NB4 (cell line): ENCODE measurements at regions not wholly inside any gene's neighbourhood (a gene's known extent, or its start where the extent isn't known, plus 50 kb on each side); places are given as distances from the start of the nearest gene placed in this dataset.

ENCODE experiments used
- DNase-seq: peaks from one replicate; pipeline ENCODE4 v3.0.0; 2010; ENCODE audit warnings: low read depth
- H3K4me3 ChIP-seq: one replicate; pipeline ENCODE4 v1.5.1; 2011; ENCODE audit warnings: mild to moderate bottlenecking, low read depth, low read length, moderate library complexity
- MYC ChIP-seq: IDR thresholded peaks from 2 replicates; pipeline ENCODE4 v1.6.1; 2011; ENCODE audit warnings: low read depth, low read length
- POLR2A ChIP-seq: IDR thresholded peaks from 2 replicates; pipeline ENCODE4 v1.6.1; 2011; ENCODE audit warnings: mild to moderate bottlenecking; ENCODE audit not compliant: insufficient read length; ENCODE audit errors: extremely low read depth
- TF ChIP-seq, protein P1 (sequence below): IDR thresholded peaks from 2 replicates; pipeline ENCODE4 v1.6.1; 2011; ENCODE audit warnings: low read depth, low read length
- TF ChIP-seq, protein P2 (sequence below): IDR thresholded peaks from one replicate; pipeline ENCODE4 v1.5.1; 2012; ENCODE audit warnings: low read depth, low read length

DNA sequence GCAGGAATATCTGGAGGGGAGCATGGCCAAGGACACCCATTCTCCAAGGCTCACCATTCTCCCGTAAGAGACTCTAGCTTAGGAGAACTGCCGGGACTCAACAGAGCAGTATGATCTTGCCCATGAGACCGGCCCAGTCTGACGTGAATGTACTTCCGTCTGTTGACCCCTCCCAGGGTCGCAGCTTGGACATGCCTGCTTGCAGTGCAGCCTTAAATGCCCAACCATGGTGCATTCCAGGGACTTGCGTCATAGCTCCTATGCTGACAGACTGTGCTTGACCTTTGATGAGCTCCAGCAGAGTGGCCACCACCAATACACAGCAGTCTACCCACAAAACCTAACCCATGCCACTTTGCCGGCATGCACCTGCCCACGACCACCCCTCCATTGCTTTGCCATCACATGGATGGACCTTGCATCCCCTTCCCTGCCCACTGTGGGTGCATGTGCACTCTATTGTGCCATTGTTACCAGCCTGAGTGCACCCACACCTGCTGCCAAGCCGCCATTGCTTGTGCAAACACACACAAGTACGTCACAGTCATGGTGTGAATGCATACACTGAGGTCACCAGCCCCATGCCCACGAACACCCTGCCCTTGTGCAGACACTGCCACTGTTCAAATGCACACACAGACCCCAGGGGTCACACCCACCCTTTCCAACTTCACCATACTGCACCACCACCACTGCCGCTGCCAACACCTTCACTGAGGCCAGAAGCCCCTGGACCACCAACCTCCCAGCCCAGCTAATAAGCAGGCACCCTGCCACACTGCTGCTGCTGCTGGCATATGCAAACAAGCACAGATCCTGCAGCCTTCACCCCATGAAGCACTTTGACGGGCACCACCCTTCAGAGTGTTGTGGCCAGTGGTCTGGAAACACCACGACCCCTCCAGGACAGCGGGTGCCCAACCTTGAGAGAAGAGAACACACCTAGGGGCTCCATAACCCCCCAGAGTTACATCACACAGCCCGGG, 1141.3 kb downstream of the BRINP3 start:
- no peak overlapping the region for H3K4me3 ChIP-seq
- TF ChIP-seq POLR2A (no peak), MYC (no peak)
- TF ChIP-seq, protein P1, sequence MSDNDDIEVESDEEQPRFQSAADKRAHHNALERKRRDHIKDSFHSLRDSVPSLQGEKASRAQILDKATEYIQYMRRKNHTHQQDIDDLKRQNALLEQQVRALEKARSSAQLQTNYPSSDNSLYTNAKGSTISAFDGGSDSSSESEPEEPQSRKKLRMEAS = no peak
- TF ChIP-seq, protein P2, sequence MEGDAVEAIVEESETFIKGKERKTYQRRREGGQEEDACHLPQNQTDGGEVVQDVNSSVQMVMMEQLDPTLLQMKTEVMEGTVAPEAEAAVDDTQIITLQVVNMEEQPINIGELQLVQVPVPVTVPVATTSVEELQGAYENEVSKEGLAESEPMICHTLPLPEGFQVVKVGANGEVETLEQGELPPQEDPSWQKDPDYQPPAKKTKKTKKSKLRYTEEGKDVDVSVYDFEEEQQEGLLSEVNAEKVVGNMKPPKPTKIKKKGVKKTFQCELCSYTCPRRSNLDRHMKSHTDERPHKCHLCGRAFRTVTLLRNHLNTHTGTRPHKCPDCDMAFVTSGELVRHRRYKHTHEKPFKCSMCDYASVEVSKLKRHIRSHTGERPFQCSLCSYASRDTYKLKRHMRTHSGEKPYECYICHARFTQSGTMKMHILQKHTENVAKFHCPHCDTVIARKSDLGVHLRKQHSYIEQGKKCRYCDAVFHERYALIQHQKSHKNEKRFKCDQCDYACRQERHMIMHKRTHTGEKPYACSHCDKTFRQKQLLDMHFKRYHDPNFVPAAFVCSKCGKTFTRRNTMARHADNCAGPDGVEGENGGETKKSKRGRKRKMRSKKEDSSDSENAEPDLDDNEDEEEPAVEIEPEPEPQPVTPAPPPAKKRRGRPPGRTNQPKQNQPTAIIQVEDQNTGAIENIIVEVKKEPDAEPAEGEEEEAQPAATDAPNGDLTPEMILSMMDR = no peak
- DNase-seq = no peak

DNA sequence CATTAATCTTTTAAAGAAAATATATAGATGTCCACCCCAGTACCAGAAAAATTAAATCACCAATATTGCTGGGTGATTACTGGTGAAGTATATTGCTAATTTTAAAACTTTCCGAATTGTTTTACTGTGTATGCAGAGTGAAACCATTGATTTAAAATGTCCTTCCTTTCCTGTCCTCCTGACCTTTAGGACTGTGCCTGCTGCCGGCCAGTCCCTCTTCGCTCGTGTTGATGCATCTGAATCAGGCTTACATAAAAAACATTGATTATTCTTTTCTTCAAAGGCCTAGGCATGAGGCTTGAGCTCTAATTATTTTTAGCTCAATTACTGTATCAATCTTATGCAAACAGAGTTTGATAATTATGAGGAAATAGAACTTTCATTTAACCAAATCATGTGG, 1128.1 kb downstream of the BRINP3 start:
- no peak overlapping the region for H3K4me3 ChIP-seq
- TF ChIP-seq, protein P1 = no peak
- TF ChIP-seq, protein P2 = no peak
- TF ChIP-seq MYC = no peak
- TF ChIP-seq POLR2A = no peak
- DNase-seq = no peak

DNA sequence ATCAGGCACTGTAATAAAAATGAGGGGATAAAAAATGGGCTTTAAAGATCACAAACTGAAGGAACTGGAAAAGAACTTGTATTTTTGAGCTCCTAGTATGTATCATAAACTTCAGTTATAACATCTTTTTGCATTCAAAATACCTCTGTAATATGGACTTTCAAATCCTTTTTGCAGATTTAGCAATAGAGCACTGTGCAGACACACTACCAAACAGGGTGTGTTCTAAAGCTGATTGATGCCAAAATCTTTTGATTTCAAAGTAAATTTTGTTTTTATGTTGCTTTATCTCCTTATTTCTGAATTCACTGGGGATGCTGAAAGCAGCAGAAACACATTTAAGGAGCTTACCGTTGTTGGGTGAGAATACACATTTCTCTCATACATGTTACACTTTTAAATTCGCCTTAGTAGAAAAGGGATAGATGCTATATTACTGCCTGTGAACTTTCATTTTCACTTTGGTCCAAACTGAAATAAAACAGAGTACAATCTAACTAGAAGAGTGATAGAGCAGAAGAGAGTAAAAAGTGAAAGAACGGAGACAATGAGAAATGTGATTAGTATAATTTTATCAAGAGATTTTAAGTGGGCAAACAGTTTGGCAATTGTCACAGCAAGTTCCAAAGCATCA, 1126.6 kb downstream of the BRINP3 start:
- no peak for DNase-seq
- no peak overlapping the region for H3K4me3 ChIP-seq
- TF ChIP-seq, protein P2 = no peak
- TF ChIP-seq, protein P1 = no peak
- TF ChIP-seq POLR2A = no peak
- TF ChIP-seq MYC = no peak

DNA sequence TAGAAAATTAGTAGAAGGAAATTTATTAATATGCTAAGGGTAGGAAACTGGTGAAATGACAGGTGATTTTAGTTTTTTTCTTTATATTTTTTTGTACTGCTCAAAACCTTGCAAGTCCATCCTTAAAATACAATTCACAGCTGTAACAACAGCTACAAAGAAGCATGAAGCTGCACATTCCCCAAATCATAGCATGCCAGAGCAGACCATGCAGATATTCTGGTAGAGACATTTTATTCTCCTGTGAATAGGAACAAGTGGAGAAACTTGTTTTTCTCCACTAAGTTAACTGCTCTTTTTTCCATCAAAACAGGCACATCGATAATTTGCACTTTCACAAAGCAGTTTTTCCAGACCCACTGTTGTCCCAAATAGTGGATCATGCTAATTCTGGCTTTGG, 1125.7 kb downstream of the BRINP3 start:
- DNase-seq = no peak
- no peak overlapping the region for H3K4me3 ChIP-seq
- TF ChIP-seq POLR2A (no peak), MYC (no peak)
- TF ChIP-seq, protein P2 = no peak
- TF ChIP-seq, protein P1 = no peak

DNA sequence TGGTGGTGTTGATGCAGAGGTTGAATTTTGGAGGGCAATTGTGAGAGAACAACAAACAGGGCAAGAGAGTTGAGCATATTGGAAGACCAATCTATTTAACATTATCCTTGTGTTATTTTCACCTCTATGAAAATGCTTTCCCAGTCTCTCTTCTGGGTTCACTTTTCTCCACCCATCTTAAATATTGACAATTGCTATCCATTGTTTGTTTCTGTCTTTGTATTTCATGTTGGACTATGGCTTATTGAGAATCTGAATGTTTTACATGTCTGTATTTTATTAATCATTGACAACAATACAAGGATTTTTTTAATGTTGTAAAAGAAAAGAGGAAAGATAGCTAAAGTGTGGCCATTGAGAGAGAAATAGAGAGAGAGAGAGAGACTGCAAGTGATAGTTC, 1121.5 kb downstream of the BRINP3 start:
- no peak for DNase-seq
- no peak overlapping the region for H3K4me3 ChIP-seq
- TF ChIP-seq, protein P2 = no peak
- TF ChIP-seq POLR2A = no peak
- TF ChIP-seq MYC = no peak
- TF ChIP-seq, protein P1 = no peak
